NB4 (cell line): ENCODE measurements at regions not wholly inside any gene's neighbourhood (a gene's known extent, or its start where the extent isn't known, plus 50 kb on each side); places are given as distances from the start of the nearest gene placed in this dataset.

Source experiments
- DNase-seq: peaks from one replicate; pipeline ENCODE4 v3.0.0; 2010; ENCODE audit warnings: low read depth
- H3K4me3 ChIP-seq: one replicate; pipeline ENCODE4 v1.5.1; 2011; ENCODE audit warnings: mild to moderate bottlenecking, low read depth, low read length, moderate library complexity
- MYC ChIP-seq: IDR thresholded peaks from 2 replicates; pipeline ENCODE4 v1.6.1; 2011; ENCODE audit warnings: low read depth, low read length
- POLR2A ChIP-seq: IDR thresholded peaks from 2 replicates; pipeline ENCODE4 v1.6.1; 2011; ENCODE audit warnings: mild to moderate bottlenecking; ENCODE audit not compliant: insufficient read length; ENCODE audit errors: extremely low read depth
- TF ChIP-seq, protein P1 (sequence below): IDR thresholded peaks from one replicate; pipeline ENCODE4 v1.5.1; 2012; ENCODE audit warnings: low read depth, low read length
- TF ChIP-seq, protein P2 (sequence below): IDR thresholded peaks from 2 replicates; pipeline ENCODE4 v1.6.1; 2011; ENCODE audit warnings: low read depth, low read length

DNA sequence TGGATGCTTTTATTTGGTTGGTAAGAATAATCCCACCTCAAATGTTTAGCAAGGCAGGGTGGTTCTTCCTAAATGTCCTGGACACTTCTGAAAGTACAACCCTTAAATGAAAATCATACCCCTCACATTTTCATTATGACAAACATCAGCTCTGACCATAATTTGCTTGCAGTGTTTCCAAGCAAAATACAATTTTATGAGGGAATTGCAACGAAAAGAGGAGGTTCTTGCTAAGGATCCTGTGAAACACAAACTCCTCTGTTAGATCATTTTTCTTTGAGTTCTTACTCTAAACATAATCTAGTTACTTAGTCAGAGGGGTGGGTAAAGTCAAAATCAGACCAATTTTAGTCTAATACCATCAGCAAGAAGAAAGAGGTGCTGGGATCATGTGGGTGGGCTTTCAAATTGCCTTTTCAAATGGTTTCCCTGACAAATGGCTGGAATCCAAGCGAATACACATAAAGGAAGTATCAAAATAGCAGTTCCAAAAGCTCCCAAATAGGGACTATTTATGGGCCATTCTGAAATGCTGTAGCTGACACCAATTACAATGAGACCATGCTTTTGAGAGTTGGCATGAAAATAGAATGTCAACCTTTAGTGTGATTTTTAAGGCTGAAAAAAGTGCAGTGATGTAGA, 164.9 kb upstream of the INHBA start:
- DNase-seq: no peak
- H3K4me3 ChIP-seq: no peak overlapping the region
- TF ChIP-seq POLR2A: no peak
- TF ChIP-seq, protein P1, sequence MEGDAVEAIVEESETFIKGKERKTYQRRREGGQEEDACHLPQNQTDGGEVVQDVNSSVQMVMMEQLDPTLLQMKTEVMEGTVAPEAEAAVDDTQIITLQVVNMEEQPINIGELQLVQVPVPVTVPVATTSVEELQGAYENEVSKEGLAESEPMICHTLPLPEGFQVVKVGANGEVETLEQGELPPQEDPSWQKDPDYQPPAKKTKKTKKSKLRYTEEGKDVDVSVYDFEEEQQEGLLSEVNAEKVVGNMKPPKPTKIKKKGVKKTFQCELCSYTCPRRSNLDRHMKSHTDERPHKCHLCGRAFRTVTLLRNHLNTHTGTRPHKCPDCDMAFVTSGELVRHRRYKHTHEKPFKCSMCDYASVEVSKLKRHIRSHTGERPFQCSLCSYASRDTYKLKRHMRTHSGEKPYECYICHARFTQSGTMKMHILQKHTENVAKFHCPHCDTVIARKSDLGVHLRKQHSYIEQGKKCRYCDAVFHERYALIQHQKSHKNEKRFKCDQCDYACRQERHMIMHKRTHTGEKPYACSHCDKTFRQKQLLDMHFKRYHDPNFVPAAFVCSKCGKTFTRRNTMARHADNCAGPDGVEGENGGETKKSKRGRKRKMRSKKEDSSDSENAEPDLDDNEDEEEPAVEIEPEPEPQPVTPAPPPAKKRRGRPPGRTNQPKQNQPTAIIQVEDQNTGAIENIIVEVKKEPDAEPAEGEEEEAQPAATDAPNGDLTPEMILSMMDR: no peak
- TF ChIP-seq, protein P2, sequence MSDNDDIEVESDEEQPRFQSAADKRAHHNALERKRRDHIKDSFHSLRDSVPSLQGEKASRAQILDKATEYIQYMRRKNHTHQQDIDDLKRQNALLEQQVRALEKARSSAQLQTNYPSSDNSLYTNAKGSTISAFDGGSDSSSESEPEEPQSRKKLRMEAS: no peak
- TF ChIP-seq MYC: no peak

DNA sequence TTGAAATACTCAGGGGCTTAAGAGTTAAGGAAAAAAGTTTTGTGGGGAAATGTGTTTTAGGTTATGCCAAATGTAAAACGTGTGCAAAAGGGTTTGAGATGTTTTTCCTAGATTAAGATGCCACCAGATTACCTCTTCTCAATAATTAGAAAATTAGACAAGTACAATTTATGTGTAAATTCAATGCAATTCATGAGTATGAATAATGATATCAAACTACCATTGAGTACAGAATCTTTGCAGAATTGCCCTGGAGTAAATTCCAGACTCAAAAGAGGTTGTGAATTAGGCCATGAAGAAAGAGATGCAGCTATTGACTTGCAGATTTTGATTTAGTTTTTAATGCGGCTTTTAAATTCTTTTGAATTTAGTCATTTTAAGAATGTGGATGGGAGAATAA, 159.4 kb upstream of the INHBA start:
- H3K4me3 ChIP-seq: no peak overlapping the region
- no peak for DNase-seq
- no peak for TF ChIP-seq POLR2A
- TF ChIP-seq, protein P1: no peak
- TF ChIP-seq, protein P2: no peak
- TF ChIP-seq MYC: no peak

DNA sequence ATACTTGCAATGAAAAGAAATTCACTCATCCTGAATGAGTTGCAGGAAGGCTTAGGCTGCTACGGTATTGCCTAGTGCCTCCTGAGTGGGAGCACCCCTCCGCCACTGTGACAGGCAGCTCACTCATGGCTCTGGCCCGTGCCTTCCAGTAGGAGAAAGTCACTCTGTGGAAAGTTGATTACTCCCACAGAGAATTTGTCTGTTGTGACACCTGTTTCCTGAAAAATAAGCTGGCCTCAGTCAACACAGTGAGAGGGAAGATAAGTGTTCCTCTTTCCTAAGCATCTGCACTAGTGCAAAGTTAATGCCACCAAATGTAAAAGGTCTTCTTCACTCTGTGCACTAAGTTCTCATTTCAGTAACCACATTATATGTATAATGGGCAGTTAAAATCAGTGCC, 158.8 kb upstream of the INHBA start:
- no peak overlapping the region for H3K4me3 ChIP-seq
- TF ChIP-seq, protein P2: no peak
- TF ChIP-seq POLR2A (no peak), MYC (no peak)
- TF ChIP-seq, protein P1: no peak
- DNase-seq: peak; percentile 75

DNA sequence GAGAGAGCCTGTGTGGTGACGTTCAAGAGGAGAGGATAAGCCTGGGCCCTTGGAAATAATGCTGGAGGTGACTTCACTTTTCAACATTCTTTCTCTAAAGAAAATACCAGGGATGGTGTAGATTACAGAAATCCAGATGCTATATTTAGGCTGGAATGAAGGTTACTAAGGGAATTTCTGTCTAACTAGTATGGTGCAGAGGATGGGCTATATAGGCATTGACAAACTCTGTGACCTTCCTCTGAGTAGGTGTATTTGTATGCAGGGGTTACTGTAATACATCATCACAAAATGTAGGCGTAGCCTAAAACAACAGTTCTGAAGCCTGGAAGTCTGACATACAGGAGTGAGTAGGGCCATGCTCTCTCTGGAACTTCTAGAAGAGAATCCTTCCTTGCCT, 155.3 kb upstream of the INHBA start:
- no peak for DNase-seq
- no peak overlapping the region for H3K4me3 ChIP-seq
- TF ChIP-seq, protein P2: no peak
- TF ChIP-seq, protein P1: no peak
- TF ChIP-seq POLR2A (no peak), MYC (no peak)

DNA sequence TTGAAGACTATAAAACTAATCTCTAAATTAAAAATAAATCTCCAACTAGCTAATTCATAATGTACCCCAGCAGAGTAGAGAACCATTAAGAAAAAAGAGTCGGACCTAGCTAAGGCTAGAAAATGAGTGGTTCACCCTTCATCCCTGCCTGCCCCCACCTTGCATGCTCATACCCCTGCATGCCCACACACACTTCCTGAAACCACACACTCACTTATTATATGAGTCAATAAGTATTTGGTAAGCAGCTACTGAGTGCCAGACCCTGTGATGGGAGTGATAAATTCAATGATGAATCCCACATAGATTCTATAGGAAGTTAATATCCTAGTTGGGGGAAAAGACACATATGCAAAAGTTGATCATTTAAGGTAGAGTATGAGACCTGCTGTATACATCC, 152.9 kb upstream of the INHBA start:
- peak; percentile 44 for DNase-seq
- TF ChIP-seq, protein P1: no peak
- TF ChIP-seq, protein P2: no peak
- TF ChIP-seq POLR2A: no peak
- TF ChIP-seq MYC: no peak
- H3K4me3 ChIP-seq: no peak overlapping the region

DNA sequence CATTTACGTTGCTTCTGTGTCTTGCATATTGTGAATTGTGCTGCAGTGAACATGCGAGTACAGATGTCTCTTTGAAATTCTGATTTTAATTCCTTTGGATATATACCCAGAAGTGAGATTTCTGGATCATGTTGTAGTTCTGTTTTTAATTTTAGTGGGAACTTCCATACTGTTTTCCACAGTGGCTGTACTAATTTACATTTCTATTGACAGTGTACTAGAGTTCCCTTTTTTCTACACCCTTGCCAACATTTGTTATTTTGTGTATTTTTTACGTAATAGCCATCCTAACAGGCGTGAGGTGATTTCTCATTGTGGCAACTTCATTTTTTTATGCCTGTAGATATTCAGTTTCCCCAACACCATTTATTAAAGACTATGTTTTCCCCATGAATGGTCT, 144.7 kb upstream of the INHBA start:
- TF ChIP-seq, protein P1: no peak
- TF ChIP-seq POLR2A: no peak
- TF ChIP-seq, protein P2: no peak
- no peak for TF ChIP-seq MYC
- no peak overlapping the region for H3K4me3 ChIP-seq
- no peak for DNase-seq
